ENCODE measurements at regions not wholly inside any gene's neighbourhood (a gene's known extent, or its start where the extent isn't known, plus 50 kb on each side); places are given as distances from the start of the nearest gene placed in this dataset.

DNA sequence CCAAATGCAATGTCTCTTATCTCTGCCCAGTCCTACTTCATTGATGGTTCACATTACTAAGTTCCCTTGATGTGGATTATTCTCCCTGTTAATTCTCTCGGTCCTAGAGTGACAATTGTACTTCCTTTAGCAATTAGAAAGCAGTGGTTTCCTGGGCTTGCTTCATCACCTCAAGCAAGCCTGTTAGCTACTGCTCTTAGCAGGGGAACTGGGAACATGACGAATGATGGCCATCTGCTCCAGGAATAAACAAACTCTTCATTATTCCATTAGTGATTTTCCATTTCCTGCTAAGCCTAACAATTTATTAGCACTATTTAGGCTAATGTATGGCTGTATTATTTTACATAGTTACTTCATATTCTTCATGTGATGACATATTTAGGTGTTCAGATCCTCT, 331.8 kb downstream of the MTX2 start:
- no peak for TF ChIP-seq POLR2A (IDR thresholded peaks at IDR 0.05; ENCODE audit: low read length)
- TF ChIP-seq, protein P1, sequence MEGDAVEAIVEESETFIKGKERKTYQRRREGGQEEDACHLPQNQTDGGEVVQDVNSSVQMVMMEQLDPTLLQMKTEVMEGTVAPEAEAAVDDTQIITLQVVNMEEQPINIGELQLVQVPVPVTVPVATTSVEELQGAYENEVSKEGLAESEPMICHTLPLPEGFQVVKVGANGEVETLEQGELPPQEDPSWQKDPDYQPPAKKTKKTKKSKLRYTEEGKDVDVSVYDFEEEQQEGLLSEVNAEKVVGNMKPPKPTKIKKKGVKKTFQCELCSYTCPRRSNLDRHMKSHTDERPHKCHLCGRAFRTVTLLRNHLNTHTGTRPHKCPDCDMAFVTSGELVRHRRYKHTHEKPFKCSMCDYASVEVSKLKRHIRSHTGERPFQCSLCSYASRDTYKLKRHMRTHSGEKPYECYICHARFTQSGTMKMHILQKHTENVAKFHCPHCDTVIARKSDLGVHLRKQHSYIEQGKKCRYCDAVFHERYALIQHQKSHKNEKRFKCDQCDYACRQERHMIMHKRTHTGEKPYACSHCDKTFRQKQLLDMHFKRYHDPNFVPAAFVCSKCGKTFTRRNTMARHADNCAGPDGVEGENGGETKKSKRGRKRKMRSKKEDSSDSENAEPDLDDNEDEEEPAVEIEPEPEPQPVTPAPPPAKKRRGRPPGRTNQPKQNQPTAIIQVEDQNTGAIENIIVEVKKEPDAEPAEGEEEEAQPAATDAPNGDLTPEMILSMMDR (IDR thresholded peaks at IDR 0.05): no peak
- TF ChIP-seq EP300 (IDR thresholded peaks at IDR 0.05): no peak
- TF ChIP-seq POLR2AphosphoS2 (conservative IDR thresholded peaks at IDR 0.05; ENCODE audit: low read length): no peak
- TF ChIP-seq RARB (CRISPR knock-in tag; IDR thresholded peaks at IDR 0.05): no peak
- TF ChIP-seq RFX5 (IDR thresholded peaks at IDR 0.05): no peak
- TF ChIP-seq GATA3 (IDR thresholded peaks at IDR 0.05; ENCODE audit: borderline replicate concordance): no peak
- no peak for TF ChIP-seq MYC (IDR thresholded peaks at IDR 0.05; ENCODE audit: borderline replicate concordance, low read length)
- TF ChIP-seq, protein P2, sequence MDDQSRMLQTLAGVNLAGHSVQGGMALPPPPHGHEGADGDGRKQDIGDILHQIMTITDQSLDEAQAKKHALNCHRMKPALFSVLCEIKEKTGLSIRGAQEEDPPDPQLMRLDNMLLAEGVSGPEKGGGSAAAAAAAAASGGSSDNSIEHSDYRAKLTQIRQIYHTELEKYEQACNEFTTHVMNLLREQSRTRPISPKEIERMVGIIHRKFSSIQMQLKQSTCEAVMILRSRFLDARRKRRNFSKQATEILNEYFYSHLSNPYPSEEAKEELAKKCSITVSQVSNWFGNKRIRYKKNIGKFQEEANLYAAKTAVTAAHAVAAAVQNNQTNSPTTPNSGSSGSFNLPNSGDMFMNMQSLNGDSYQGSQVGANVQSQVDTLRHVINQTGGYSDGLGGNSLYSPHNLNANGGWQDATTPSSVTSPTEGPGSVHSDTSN (IDR thresholded peaks at IDR 0.05): no peak
- TF ChIP-seq, protein P3, sequence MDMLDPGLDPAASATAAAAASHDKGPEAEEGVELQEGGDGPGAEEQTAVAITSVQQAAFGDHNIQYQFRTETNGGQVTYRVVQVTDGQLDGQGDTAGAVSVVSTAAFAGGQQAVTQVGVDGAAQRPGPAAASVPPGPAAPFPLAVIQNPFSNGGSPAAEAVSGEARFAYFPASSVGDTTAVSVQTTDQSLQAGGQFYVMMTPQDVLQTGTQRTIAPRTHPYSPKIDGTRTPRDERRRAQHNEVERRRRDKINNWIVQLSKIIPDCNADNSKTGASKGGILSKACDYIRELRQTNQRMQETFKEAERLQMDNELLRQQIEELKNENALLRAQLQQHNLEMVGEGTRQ (IDR thresholded peaks at IDR 0.05): no peak
- TF ChIP-seq JUN (IDR thresholded peaks at IDR 0.05): no peak
- TF ChIP-seq, protein P4, sequence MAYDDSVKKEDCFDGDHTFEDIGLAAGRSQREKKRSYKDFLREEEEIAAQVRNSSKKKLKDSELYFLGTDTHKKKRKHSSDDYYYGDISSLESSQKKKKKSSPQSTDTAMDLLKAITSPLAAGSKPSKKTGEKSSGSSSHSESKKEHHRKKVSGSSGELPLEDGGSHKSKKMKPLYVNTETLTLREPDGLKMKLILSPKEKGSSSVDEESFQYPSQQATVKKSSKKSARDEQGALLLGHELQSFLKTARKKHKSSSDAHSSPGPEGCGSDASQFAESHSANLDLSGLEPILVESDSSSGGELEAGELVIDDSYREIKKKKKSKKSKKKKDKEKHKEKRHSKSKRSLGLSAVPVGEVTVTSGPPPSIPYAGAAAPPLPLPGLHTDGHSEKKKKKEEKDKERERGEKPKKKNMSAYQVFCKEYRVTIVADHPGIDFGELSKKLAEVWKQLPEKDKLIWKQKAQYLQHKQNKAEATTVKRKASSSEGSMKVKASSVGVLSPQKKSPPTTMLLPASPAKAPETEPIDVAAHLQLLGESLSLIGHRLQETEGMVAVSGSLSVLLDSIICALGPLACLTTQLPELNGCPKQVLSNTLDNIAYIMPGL (CRISPR knock-in tag; IDR thresholded peaks at IDR 0.05; ENCODE audit: borderline replicate concordance): no peak

All from A549 (cell line).